GDM1 (cell line): ENCODE measurements at regions not wholly inside any gene's neighbourhood (a gene's known extent, or its start where the extent isn't known, plus 50 kb on each side); places are given as distances from the start of the nearest gene placed in this dataset.

Experiments used
- DNase-seq: peaks from one replicate; lab custom pipeline; 2025; lab: John Stamatoyannopoulos, UW

DNA sequence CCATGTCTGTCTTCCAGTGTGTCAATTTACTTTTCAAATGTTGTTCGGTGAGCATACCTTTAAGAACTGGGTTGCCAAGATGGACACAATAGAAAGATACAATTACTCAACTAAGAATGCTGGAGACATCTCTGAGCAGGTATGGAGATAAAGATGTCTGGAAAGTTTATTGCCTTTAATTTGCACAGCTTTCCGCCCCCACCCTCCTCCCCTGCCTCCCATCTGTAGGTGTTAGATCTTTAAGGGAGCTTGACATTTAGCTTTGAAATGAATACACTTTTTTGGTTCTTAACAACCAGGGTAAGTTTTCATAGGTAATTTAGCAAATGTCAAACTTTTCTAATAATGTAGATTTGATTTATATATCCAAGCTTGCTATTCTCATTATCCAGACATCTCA is 104.4 kb downstream of the BTBD3 start:
- DNase-seq = no peak

DNA sequence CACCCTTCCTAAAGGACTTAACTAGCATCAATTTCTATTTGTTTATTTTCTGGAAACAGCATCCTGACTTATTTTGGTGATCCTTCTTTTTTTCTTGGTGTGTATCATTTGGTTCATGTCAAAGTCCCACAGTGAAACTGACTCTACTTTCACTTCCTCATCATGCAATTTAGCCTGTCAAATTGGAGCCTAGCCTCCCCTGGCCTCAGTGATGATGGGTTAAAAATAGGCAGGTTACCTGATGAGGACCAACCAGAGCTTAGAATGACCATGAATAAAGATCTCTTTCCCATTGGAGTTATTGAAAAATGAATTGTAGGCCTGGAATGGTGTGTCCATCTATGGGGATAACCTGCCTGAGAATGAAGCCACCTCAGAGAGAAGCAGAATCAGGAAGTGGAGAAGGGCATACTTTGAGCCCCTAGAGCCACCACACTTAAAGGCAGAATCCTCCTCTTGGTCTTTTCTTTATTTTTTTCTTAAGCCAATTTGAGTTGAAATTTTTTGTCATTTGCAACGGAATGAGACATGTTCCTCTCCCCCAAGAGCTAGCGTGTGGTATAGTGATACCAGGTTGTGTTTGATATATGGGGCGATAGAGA is 105.6 kb downstream of the BTBD3 start:
- DNase-seq = no peak

DNA sequence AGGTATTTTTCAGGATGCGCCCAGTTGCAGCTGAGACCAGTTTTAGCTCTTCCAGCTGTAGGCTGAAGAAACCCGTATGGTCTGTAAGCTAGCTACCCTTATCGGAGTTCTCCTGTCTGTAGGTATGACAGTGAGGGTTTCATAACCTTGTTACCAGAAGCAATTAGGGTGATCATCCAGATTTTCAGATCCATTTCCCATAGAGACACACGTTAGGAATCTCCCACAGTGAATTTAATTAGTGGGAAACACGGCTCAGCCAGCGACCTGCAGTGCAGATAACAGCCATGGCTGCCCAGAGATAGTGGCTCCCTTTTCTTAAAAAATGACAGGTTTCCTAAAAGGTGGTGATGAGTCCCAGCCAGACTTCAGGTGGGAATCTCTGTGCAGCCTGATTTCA is 111.1 kb downstream of the BTBD3 start:
- DNase-seq = no peak

DNA sequence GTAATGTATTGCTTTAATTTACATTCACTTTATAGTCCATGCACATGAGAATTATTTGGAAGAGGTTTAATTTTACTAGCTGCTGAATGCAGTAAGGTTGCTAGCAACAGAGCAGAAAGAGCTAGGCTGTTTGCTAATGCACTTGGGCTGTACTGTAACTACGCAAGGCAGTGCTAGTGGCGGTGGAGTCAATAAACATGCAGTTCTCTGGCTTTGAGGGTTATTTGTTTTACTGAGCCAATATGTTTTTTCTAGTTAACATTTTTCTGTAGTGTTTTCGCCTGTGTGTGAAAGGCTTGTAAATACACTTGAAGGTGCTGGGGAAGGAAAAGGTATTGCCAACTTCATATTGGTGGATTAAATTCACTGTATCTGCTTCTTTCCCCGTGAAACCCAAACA is 112.8 kb downstream of the BTBD3 start:
- no peak for DNase-seq

DNA sequence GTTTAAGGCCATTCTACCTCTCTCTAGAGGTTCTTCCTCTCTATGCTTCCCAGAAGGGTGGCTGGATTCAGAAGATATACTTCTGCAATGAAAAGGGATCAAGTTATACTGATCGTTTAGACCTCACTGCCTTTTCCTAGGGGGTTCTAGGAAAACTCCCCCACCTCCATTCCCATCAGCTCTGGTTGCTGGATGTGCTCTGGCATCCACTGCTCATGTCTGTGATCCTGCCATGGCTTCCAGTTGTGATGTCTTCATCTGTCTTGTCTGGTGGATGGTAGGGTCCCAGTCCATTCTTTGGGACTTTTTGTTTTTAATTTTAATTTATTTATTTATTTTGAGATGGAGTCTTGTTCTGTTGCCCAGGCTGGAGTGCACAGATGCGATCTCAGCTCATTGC is 118.4 kb downstream of the BTBD3 start:
- DNase-seq = no peak

DNA sequence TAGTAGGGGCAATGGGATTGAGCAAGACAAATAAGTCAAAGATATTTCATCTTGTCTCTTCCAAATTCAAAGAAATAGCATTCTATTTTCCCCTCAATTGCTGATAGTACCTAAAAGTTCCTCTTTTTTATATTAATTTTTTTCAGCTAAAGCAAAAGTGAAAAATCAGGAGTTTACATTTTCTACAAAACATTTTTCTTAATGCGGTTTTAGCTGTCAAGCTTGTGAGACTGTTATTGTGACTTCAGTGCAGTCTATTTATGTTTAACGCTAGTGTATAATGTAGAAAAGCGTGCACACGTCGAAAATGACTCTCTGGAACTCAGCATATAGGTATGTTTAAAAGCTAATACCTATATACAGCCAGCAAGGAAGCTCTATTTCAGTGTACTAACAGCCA is 119.8 kb downstream of the BTBD3 start:
- no peak for DNase-seq

DNA sequence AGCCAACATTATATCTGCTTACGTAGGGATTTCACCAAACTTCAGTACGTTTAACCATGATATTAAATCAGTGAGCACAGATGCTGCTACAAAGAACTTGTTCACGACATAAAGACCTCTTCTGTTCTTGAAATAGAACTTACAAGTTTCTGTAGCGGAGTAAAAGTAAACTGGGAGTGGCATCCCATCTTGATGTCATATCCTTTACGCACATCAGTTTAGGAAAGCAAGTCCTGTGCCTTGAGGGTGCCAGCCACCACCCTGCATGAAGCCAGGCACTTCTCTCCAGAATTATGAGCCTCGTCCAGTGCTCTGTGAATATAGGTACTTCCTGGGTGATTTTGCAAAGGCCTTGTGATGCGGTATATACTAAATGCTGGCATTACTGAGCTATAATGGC is 122.6 kb downstream of the BTBD3 start:
- no peak for DNase-seq

DNA sequence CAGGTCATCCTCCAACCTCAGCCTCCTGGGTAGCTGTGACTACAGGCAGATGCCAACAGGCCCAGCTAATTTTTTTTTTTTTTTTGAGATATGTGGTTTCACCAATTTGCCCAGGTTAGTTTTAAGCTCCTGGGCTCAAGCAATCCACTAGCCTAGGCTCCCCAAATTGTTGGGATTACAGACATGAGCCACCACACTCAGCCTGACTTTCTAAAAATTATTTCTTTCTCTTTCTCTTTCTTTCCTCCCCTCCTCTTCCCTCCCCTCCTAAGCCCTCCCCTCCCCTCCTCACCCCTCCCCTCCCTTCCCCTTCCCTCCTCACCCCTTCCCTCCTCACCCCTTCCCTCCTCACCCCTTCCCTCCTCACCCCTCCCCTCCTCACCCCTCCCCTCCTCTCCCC is 127.3 kb downstream of the BTBD3 start:
- DNase-seq = no peak

DNA sequence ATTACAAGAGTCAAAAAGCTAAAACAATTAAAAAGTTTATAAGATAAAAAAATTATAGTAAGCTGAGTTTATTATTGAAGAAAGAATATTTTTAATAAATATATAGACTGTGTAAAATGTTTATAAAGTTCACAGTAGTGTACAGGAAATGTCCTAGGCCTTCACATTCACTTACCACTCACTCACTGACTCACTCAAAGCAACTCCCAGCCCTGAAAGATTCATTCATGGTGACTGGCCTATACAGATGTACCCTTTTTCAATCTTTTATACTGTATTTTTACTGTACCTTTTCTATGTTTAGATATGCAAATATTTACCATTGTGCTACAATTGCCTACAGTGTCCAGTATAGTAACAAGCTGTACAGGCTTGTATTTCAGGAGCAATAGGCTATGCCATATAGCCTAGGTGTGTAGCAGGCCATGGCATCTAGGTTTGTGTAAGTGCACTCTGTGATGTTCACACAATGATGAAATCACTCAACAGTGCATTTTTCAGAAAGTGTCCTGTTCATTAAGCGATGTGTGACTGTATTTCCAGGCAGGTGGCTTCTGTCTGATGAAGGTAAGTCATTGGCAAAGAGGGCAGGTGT is 130.2 kb downstream of the BTBD3 start:
- no peak for DNase-seq

DNA sequence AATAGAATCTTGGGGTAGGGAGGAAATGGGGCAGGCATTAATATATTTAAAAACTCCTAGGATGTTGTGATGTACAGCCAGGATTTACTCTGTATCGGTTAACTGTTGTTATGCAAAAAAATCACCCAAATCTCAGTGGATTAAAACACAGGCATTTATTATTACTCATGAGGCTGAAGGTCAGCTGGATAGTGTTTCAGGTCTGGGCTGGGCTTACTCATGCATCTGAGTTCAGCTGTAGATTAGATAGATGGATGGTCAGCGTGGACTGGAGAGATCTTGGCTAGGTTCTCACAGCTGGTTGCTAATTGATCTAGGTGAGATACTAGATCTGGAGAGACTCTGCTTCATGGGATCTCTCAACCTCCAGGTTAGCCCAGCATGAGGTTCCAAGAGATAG is 131.4 kb downstream of the BTBD3 start:
- no peak for DNase-seq

DNA sequence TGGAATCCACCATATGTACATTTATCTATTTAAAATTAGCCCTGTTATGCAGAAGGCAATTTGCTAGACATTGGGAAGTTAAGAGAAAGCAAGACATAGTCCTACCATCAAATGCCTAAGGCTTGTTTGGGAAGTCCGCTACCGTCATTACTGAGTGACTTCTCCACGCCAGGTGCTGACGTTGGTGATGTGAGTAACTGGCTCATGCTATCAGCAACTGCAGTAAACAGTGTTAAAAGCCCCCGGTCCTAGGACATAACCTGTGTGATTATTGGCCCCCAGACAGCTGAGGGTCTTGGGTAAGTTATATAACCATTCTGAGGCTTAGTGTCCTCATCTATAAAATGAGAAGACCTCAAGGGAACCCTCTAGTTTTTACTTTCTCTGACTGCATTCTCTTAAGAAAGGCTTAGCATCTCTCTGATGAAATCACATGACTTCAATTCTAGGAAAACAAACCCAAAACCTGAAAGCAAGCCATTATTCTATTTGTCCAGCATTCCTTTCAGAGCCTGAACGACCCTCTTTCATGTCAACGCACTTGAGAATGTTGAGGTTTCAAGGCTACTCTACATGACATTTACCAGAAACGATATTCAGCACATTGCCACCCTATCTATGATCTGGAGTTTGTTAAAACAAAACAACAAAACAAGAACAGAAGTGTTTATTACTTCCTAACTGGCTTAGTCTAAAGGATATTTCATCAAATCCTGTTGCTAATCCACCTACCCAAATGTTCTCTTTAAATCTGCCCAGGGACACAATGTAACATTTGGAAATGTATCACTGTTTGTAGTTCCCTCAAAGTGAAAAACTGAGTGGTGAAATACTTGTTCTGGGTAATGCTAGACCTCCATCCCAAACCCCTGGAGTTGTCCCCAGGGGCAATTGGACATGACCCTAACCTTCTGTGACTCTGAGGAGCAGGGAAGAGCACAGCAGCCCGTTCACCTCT is 133.8 kb downstream of the BTBD3 start:
- no peak for DNase-seq

DNA sequence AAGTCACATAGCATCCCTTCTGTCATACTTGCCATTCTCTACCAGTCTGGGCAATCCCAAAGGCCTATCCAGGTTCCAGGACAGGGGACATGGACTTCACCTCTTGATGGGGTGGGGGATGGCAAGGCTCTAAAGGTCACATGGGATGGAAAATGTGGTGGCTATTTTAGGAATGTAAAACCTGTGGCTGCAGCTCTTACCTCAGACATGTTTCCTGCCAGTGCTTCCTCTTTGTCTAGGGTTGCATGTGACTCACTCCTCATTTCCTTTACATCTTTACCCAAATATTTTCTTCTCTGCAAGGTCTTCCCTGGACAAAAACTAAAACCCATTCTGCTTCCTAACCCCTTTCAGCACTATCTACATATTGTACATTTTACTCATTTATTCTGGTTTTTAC is 135.7 kb downstream of the BTBD3 start:
- DNase-seq = peak; percentile 81

DNA sequence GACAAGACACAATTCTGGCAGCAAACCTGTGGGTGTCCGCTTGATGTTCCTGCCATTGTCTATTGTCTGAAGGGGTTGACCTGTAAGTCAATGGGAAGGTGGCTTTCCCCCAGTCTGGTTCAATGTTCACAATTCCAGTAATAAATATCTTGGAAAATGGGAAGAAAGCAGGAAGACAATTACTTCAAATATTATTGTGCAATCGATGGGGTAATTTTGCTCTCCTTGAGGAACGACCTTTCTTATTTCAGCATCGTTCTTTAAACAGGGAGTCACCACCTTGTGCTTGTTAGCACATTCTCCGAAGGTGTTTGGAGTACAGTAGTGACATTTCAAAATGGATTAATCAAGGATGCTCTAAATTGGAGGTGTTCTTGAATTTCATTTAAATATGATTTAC is 136.9 kb downstream of the BTBD3 start:
- no peak for DNase-seq

DNA sequence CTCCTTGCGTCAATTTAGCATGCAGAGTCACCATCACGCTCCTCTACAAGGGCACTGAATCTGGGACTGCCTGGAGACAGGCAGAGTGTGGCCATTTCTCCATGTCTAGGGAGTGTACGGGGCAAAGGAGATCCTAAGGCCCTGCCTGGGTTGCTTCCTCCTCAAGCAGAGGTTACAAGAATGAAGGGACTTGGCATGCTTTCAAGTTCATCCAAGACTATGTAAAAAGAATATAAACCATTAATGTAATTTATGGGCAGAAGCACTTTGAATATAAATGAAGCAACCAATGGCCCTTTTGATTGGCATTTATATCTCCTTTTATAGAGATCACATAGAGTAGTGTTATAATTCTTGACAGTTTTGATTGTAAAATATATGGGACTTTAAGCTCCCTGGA is 137.5 kb downstream of the BTBD3 start:
- DNase-seq = no peak

DNA sequence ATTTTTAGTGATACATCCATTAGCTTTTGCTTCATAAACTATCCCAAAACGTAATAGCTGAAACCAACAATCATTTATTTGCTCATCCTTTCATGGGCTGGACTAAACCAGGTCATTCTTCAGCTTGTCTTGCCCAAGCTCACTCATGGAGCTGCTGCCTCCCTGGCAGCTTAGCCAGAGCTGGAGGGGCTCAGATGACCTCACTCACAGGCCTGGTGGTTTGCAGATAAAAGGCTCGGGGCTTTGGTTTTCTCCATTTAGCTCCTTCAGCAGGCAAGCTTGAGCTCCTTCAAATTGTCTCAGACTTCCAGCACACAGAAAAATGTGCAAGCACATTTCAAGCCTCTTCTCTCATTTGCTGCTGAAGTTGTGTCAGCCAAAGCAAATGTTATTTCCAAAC is 139.1 kb downstream of the BTBD3 start:
- DNase-seq = peak; percentile 5

DNA sequence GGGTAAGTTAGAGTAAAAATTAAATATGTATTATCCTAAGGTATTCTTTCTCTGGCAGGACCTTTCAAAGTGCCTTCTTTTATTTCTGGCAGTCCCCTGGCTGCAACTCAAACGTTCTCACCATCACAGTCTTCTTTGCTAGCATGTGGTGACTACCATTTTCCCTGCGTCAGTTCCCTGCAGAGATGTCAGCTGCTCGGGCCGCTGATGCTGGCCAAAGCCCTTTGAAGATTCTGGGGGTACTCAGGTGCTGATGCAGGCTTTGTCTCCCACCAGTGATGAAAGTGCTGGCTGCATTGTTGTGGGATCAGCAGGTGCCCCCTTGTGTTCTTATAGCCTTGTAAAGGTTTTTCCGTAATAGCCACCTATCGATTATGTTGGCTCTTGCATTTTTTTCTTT is 140.1 kb downstream of the BTBD3 start:
- no peak for DNase-seq

DNA sequence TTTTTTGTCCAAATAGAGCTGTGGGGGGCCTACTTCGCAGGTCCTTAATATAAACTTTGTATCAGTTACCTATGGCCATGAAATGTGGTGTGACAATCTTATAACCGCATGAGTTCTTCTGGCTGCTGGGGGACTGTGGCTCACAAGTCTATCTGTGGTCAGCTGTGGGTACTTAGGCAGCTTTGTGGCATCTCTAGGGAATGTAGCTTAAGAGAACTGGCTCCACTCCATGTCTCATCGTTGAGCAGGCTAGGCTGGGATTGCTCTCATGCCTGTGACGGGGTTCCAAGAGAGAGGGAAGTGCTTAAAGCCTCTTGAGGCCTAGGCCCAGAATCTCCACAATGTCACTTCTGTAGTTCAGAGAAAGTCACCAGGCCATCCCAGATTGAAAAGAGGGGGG is 140.5 kb downstream of the BTBD3 start:
- DNase-seq = no peak

DNA sequence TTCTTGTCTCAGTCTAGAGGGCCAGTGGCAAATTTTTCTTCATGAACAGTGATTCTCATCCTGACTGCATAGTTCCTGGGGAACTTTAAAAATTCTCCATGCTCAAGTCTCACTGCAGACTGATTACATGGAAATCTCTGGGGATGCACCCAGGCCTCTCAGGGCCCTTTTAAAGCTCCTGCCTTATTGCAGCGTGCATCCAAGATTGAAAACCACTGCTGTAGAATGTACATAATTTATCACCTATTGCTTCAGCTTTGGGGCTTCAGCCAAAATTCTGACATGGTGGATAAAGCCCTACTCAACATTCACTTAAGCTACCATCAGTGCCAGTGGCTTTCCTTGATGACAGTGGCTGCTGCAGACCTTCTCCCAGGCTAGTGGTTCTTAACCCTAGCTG is 143.8 kb downstream of the BTBD3 start:
- no peak for DNase-seq

DNA sequence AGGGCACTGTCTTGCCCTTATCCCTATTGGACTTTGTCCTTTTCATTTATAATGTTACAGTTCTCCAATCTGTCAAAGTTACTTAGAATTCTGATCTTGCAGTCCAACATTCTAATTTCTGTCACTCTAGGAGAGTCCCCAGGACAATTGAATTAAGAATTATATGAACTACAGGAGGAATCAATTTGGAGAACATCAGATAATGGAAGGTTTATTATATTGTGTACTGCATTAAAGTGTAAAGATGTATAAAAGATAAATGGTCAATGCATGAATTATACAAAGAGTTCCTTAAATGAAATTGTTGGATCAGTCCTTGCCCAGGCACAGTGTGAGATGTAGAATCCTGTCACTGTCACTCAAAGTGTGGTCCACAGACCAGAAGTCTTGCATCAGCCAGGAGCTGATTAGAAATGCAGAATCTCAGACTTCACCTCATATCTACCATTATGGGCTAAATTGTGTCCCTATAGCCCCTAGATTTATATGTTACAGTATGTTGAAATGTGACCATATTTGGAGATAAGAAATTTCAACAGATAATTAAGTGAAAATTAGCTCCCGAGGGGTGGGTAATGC is 145.5 kb downstream of the BTBD3 start:
- no peak for DNase-seq

DNA sequence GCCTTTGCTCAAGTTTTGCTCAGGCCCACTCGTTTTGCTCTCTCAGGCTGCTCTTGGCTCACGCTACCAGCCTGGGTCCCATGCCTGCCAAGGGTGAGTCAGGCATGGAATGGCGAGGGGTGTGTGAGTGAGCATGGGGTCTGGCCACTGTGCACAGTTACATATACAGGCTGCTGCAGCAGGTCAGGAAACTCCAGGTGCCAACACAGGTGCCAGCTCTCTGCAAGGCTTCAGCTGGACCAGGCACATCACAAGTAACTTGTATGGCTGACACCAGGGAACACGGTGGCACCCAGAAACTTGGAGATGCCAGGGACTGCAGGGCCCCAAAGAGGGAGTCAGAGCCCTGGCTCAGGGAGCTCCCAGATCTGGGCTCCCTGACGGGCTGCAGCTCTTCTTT is 146.8 kb downstream of the BTBD3 start:
- DNase-seq = no peak

DNA sequence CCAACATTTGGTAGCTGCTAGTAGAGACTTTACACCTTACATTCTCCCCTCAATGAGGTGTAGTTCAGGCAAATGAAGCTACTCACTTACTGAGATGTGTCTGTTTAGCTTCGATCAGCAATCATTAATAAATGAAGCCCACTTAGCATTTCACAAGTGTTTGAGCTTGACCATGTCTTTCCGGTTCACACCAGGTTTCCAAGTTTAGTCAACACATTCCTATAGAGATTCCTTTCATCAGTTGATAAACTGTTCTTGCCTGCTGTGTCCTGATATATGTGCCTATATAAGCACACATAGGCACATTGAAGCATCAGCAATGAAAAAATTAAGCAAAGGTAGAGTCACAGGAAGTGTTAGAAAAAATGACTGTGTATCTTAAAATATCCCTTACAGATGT is 150.0 kb downstream of the BTBD3 start:
- DNase-seq = no peak

DNA sequence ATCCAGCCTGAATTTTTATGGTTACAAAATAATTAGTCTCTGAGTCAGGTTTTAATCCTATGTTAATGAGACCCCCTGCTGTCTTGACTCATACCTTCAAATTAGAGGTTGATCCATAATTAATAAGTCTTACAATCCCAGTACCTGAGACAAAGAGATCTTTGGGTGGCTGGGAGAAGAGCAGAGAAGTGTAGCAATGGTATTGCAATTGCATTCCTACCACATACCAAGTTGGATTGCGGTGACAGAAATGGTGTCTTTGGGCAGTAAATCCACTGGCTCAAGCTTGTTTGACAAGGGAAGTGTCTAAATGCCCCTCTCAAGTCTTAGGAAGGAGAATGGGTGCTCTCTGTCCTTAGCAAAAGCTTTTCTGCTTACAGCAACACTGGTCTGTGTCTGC is 150.4 kb downstream of the BTBD3 start:
- no peak for DNase-seq

DNA sequence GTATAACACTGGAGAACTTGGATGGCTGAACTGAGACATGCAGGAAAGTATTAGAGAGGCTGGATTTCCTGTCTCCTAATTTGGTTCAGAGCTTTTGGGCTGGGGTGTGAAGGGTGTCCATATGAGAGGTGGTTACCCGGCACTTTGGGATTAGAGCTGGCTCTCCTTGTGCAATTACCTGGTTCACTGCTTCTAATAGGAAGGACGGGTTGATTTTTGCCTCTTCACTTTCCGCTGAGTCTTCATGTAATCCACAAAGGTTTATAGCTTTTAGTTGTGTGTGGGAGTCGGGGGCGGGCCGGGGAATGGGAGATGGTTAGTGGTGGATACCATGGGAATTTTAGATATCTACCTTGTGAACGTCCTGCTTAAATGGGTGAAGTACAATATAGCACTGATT is 151.5 kb downstream of the BTBD3 start:
- DNase-seq = no peak
